HG03442 (cell line): ENCODE measurements at regions not wholly inside any gene's neighbourhood (a gene's known extent, or its start where the extent isn't known, plus 50 kb on each side); places are given as distances from the start of the nearest gene placed in this dataset.

Experiments
- ATAC-seq: cut with Tn5 transposase; IDR thresholded peaks from one replicate; pipeline ENCODE4 v1.9.1; 2021; ENCODE audit warnings: mild to moderate bottlenecking, moderate library complexity; ENCODE audit not compliant: unreplicated experiment

GRCh38 chr5:52491818-52492217 lies 295.9 kb upstream of the ITGA1 start:
- no peak for ATAC-seq

- no peak for ATAC-seq
These were observed 290.5 kb upstream of the ITGA1 start for GRCh38 chr5:52497133-52497693.

- no peak for ATAC-seq
These were observed 289.1 kb upstream of the ITGA1 start for GRCh38 chr5:52498607-52499006.

- no peak for ATAC-seq
These were observed 285.2 kb upstream of the ITGA1 start for GRCh38 chr5:52502460-52502999.

- no peak for ATAC-seq
These were observed 283.0 kb upstream of the ITGA1 start for GRCh38 chr5:52504584-52505240.

- ATAC-seq = no peak
These were observed 270.0 kb upstream of the ITGA1 start for GRCh38 chr5:52517667-52518066.

- ATAC-seq = no peak
These were observed 267.5 kb upstream of the ITGA1 start for GRCh38 chr5:52520171-52520570.

- no peak for ATAC-seq
These were observed 266.5 kb upstream of the ITGA1 start for GRCh38 chr5:52521236-52521635.

GRCh38 chr5:52523701-52524100 lies 264.0 kb upstream of the ITGA1 start:
- ATAC-seq = no peak

- no peak for ATAC-seq
These were observed 256.6 kb upstream of the ITGA1 start for GRCh38 chr5:52531105-52531504.

- no peak for ATAC-seq
These were observed 244.1 kb upstream of the ITGA1 start for GRCh38 chr5:52543594-52543993.

GRCh38 chr5:52544738-52545137 lies 243.0 kb upstream of the ITGA1 start:
- ATAC-seq = no peak

GRCh38 chr5:52554293-52554692 lies 233.4 kb upstream of the ITGA1 start:
- no peak for ATAC-seq

GRCh38 chr5:52560366-52560765 lies 227.3 kb upstream of the ITGA1 start:
- no peak for ATAC-seq

GRCh38 chr5:52562473-52562872 lies 225.2 kb upstream of the ITGA1 start:
- no peak for ATAC-seq

GRCh38 chr5:52564587-52564986 lies 223.1 kb upstream of the ITGA1 start:
- ATAC-seq = no peak

- ATAC-seq = no peak
These were observed 210.2 kb upstream of the ITGA1 start for GRCh38 chr5:52577546-52577945.

- no peak for ATAC-seq
These were observed 208.3 kb upstream of the ITGA1 start for GRCh38 chr5:52579391-52579790.

- no peak for ATAC-seq
These were observed 206.8 kb upstream of the ITGA1 start for GRCh38 chr5:52580921-52581320.

GRCh38 chr5:52582313-52582712 lies 205.4 kb upstream of the ITGA1 start:
- ATAC-seq = no peak

GRCh38 chr5:52587131-52587530 lies 200.6 kb upstream of the ITGA1 start:
- ATAC-seq = no peak

- no peak for ATAC-seq
These were observed 190.1 kb upstream of the ITGA1 start for GRCh38 chr5:52597625-52598024.

GRCh38 chr5:52598968-52599367 lies 188.7 kb upstream of the ITGA1 start:
- no peak for ATAC-seq
